ENCODE measurements at regions not wholly inside any gene's neighbourhood (a gene's known extent, or its start where the extent isn't known, plus 50 kb on each side); places are given as distances from the start of the nearest gene placed in this dataset.

DNA sequence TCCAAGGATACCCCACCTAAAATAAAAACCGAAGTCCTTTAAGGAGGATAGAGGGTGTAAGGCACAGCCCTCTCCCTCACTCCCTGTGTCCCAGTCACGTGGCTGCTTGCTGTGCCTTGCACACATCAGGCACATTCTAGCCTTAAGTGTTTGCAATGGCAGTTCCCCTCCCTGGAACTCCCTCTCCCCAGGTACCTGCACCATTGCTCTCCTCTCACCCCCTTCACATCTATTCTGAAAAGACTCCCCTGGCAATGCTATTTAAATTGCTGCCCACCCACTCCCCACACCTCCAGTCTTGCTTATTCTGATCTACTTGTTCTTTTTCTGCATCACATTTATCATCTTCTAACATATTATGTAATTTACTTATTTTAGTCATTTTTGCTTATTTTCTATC, 91.6 kb upstream of the LNX1 start:
- no peak for DNase-seq

GRCh38 chr4:53682196-53682595, 90.9 kb upstream of the LNX1 start:
- no peak for DNase-seq

- no peak for DNase-seq
Observed at GRCh38 chr4:53680598-53680997, 89.3 kb upstream of the LNX1 start.

GRCh38 chr4:53680168-53680567, 88.9 kb upstream of the LNX1 start:
- no peak for DNase-seq

- peak; percentile 53 for DNase-seq
Observed at GRCh38 chr4:53676402-53676871, 85.2 kb upstream of the LNX1 start.

DNA sequence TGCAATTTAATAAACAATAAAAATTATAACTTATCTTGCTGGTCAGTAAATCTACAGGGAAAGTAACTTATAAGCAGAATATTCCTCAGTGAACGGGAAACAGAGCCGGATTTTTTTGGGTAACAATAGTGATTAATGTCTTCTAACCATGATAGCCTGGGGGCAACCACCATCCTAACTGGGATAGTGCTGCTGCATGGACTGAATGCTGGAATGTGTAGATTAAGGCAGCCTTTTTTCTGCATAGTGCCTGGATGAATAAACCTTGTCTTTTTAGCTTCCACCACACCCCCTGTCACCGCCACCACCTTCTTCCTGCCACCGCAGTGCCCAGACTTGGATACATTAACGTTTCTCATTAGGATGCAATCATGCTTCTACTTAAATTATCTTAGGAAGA, 83.6 kb upstream of the LNX1 start:
- DNase-seq: no peak

DNA sequence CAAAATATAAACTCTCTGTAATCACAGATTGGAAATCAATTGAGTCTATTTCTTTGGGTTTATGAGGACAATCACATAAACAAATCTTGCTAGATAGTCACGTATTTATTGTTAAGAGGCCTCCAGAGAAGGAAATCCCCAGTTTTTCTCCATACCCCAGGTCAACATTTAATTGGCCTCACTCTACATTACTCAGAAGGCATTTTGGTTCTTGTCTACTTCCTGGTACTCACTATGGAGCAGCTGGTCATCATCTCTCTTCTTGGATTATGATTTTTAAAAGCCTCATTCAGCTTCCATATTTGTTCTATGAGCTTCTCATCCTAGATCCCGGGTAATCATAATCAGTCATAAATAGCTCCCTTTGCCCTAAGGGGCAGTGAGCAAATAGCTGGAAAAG, 81.6 kb upstream of the LNX1 start:
- no peak for DNase-seq

- no peak for DNase-seq
Observed at GRCh38 chr4:53671757-53672156, 80.5 kb upstream of the LNX1 start.

DNA sequence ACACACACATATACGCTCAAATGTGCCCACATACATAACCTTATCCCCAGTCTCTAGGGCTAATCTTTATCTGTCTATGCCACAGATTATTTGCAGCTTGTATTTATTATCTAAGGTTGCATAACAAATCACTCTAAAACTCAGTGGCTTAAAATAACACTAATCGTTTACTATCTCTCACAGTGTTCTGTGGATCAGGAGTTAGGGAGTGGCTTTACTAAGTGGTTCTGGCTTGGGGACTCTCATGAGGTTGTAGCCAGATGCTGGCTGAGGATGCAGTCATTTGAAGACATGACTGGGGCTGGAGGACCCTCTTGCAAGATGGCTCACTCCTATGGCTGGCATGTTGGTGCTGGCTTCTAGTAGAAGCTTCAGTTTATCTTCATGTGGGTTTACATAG, 68.5 kb upstream of the LNX1 start:
- DNase-seq: no peak

GRCh38 chr4:53659112-53659511, 67.8 kb upstream of the LNX1 start:
- DNase-seq: no peak

DNA sequence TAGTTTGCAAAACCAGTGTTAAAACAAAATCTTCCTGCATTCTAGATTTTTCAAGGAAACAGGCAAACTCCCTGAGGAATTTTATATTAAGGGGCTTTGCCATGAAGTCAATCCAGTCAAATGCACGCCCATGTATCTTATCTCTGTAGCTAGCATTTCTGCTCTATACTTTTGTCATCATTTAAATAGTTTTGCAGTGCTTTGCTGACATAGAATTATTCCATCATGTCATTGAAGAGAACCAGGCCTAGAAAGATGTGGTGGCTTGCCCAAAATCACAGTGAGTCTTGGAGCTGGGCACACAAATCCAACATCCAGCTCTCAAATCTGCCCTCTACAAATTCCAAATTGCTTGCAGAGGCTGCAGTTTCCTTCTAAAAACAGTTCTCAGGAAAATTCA, 66.7 kb upstream of the LNX1 start:
- DNase-seq: no peak

DNA sequence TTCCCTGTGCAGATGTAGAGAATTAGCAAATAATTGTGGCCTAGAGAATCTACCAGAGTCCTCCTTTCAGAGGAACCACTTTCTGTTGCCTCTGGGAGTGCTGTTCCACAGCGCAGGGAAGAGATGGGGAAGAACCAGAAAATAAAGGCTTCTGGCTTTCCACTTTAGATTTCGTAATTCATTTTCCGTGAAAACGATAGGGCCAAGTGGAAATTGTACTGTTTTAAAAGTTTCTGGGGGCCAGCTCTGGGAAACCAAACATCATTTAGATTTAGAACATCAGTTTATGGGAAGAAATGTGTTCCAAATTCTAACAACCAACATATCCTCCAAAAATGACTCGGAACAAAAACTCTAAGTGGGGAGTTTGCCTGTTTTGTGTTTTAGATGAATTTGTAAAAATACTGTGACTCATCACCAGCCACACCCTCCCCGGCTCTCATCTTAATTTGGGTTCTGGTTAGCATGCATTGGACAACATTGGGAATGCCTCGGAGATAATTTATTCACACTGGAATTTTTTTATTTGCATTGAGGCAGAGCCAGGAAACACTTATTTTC, 65.2 kb upstream of the LNX1 start:
- no peak for DNase-seq

- no peak for DNase-seq
Observed at GRCh38 chr4:53654300-53654758, 63.0 kb upstream of the LNX1 start.

- peak; percentile 14 for DNase-seq
Observed at GRCh38 chr4:53653484-53654053, 62.3 kb upstream of the LNX1 start.

GRCh38 chr4:53651156-53651735, 60.0 kb upstream of the LNX1 start:
- no peak for DNase-seq

DNA sequence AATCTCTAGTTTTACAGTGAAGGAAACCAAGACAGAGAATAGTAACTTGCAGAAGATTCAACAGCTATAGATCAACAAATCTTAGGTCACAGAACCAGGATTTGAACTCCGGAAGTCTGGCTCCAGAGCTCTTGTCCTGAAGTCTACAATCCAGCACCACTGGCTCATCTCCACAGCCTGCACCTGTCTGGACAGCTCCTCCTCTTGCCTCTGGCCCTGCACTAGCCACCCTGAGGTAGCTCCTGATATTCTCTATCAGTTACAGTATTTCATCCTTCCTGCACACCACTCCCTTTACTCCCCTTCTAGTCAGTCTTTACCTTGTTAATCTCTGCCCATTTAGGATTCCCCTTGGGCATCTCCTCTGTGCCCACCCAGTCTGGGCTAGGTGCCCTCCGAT, 58.1 kb upstream of the LNX1 start:
- no peak for DNase-seq

DNA sequence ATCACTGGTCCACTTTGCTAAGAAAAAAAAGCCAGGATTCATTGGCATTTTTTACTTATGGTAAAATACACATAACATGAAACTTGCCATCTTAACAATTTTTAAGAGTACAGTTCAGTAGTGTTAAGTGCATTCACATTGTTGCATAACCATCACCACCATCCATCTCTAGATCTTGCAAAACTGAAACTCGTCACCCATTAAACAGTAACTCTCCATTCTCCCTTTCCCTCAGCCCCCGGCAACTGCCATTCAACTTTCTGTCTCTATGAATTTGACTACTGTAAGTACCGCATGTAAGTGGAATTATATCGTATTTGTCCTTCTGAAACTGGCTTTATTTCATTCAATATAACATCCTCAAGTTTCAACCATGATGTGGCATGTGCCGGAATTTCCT, 56.3 kb upstream of the LNX1 start:
- DNase-seq: no peak

GRCh38 chr4:53646795-53647194, 55.5 kb upstream of the LNX1 start:
- DNase-seq: no peak

DNA sequence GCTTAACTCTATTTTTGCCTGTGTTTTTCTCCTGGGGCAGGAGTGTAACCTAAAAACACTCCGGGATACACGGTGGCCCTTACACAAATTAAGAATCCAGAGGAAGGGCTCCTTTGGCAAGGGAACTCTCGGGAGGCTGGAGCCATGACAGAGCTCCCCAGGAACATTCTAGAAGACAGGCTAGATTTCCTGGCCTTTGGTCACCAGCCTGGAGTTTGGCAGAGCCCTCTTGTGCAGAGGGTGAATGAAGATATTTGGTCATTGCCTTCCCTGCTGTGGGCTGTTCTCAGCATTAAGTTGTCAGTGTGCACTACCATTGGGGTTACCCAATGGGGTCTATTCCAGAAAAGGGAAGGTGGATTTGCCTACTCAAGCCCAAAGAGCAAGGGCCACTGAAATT, 53.8 kb upstream of the LNX1 start:
- no peak for DNase-seq

DNA sequence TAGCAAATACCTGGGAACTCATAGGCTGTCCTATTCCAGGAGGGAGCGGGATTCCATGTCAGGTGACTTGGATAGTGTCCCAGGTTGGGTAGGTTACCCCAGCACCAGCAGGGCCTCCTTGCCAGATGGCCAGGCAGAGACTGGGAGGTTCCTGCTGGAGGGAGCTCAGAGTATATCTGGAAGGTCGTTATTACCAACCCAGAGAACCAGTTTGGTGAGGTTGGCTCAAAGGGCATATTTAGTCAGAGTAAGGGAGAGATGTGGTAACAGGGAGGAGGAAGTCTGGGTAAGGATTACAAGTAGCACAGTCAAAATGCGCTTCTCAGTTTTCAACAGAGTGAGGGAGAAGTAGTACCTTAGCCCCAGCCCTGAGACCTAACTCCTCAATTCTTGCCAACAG, 53.3 kb upstream of the LNX1 start:
- no peak for DNase-seq

Data from hematopoietic multipotent progenitor cell treated with erythropoietin and hydrocortisone succinate and interleukin-3 and kit ligand, for 6 days (in vitro differentiated cells).